ENCODE measurements at regions not wholly inside any gene's neighbourhood (a gene's known extent, or its start where the extent isn't known, plus 50 kb on each side); places are given as distances from the start of the nearest gene placed in this dataset.
A peak's percentile ranks its signal among the peaks of the same experiment; 100 is the strongest.

DNA sequence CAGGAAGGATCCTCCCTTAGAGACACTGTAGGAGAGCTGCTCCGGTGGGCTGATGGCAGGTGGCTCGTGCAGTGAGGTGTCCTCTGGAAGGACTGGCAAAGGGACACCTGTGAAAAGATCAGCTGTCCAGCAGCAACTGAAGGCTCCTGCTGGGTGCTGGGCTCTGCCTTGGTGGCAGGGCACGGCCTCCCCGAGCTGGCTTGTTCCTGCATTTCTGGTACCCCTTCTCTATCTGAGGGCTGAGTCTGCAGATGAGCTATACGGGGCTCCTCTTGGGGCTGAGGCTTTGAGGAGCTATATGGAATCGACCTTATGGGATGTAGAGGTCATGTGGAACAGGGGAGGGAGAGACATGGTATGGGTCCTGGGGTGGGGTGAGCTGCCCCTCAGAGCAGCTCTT is 875.8 kb downstream of the BRD1 start:
- H3K9me3 Mint-ChIP-seq, result peaks cover 5 to 6% of the 10 kb centered on the region in 2 donors
- ATAC-seq, result no peak
- Histone ChIP-seq H3K27me3 (ENCODE audit: control insufficient read depth, insufficient read depth, low read length) (no peaks in the 10 kb centered on the region), H3K4me3 (ENCODE audit: low read length) (no peak overlapping the region), H3K36me3 (ENCODE audit: control insufficient read depth, insufficient read depth, low read length) (no peaks in the 10 kb centered on the region), H3K9me3 (ENCODE audit: control insufficient read depth, insufficient read depth, low read length) (no peaks in the 10 kb centered on the region), H3K4me1 (ENCODE audit: control insufficient read depth, insufficient read depth, low read length) (no peaks in the 10 kb centered on the region), H3K27ac (ENCODE audit: low read length) (no peak overlapping the region)
- no peaks in the 10 kb centered on the region for H3K27me3 Mint-ChIP-seq (ENCODE audit: low read depth in 2 of 2)
- DNase-seq, result peak in 1 of 2 donors; percentile 4
- no peak overlapping the region for H3K4me3 Mint-ChIP-seq
- no peaks in the 10 kb centered on the region for H3K36me3 Mint-ChIP-seq
- intact Hi-C loops (cut with micrococcal nuclease), result no loop called here
- H3K4me1 Mint-ChIP-seq, result peaks cover under 1 to 9% of the 10 kb centered on the region in 2 donors
- TF ChIP-seq, protein P1, sequence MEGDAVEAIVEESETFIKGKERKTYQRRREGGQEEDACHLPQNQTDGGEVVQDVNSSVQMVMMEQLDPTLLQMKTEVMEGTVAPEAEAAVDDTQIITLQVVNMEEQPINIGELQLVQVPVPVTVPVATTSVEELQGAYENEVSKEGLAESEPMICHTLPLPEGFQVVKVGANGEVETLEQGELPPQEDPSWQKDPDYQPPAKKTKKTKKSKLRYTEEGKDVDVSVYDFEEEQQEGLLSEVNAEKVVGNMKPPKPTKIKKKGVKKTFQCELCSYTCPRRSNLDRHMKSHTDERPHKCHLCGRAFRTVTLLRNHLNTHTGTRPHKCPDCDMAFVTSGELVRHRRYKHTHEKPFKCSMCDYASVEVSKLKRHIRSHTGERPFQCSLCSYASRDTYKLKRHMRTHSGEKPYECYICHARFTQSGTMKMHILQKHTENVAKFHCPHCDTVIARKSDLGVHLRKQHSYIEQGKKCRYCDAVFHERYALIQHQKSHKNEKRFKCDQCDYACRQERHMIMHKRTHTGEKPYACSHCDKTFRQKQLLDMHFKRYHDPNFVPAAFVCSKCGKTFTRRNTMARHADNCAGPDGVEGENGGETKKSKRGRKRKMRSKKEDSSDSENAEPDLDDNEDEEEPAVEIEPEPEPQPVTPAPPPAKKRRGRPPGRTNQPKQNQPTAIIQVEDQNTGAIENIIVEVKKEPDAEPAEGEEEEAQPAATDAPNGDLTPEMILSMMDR (IDR thresholded peaks at IDR 0.05), result no peak
- 91% methylated on average over 6 of the region's 6 CpGs for WGBS (ENCODE audit: insufficient coverage)
- no peak overlapping the region for H3K27ac Mint-ChIP-seq

DNA sequence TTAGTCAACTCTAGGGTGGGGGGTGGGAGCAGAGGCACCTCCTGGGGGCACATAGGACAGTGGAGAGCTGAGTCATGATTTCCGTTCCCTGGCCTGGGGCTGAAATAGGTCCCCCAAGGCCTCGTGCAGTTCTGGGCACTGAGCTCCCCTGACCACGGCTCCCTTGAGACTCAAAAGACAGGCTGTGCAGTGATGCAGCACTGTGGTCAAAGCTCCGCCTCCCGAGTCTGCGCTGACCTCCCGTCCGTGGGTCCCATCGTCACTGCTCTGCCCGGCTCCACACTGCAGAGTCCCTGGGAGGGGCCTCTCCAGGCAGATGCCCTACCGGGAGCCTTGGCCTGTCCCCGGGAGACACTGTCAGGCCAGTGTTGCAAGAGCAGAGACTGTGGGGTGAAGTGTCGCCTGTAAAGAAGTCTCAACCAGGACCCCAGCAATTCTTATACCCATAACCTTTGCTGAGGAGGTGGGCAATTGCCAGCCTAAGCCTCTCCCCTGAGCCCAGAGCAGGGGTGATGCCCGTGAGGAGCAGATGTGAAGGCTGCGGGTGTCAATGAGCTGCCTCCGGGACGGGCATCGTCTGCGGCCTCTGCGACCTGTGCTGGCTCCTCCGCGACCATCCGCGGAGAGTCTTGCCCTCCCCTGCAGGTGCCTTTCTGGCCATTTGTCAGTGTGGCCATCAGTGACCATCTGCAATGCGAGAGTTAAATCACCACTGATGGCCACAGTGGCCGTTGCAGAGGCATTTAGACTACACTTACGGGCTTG is 877.3 kb downstream of the BRD1 start:
- intact Hi-C loops (cut with micrococcal nuclease), result no loop called here
- no peaks in the 10 kb centered on the region for H3K4me1 Mint-ChIP-seq

DNA sequence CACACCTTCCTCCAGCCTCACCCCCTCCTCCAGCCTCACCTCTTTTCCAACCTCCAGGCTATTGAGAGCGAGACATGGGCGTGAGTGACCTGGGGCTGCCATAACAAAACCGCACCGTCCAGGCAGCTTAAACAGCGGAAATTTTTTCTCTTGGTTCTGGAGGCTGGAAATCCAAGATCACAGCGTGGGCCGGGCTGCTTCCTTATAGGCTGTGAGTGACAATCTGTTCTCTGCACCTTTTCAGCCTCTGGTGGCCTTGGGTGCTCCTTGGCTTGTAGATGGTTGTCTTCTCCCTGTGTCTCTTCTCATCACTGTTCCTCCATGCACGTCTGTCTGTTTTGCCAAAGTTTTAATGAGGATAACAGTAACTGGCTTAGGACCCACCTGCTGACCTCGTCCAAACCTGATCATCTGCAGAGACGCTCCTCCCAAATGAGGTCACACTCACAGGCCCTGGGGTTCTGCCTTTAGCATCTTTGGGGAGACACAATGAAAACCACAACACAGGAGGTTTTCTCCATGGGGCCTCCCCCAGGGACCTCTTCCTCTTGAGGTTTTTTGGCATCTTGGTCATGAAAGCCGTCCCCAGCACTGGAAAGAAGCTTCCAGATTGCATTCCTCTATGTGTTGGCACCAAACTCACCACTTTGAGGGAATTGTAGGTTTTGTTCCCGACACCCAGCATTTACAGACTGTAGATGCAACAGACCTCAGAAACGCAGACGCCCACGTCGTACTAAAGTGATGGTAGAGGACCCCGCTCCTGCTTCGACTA is 878.1 kb downstream of the BRD1 start:
- Histone ChIP-seq H3K4me3 (ENCODE audit: low read length) (no peak overlapping the region), H3K4me1 (ENCODE audit: control insufficient read depth, insufficient read depth, low read length) (no peaks in the 10 kb centered on the region), H3K9me3 (ENCODE audit: control insufficient read depth, insufficient read depth, low read length) (no peaks in the 10 kb centered on the region), H3K36me3 (ENCODE audit: control insufficient read depth, insufficient read depth, low read length) (no peaks in the 10 kb centered on the region), H3K27ac (ENCODE audit: low read length) (no peak overlapping the region), H3K27me3 (ENCODE audit: control insufficient read depth, insufficient read depth, low read length) (no peaks in the 10 kb centered on the region)
- Mint-ChIP-seq H3K4me3 (no peak overlapping the region), H3K27ac (no peak overlapping the region), H3K9me3 (no peaks in the 10 kb centered on the region), H3K4me1 (no peaks in the 10 kb centered on the region), H3K36me3 (no peaks in the 10 kb centered on the region), H3K27me3 (ENCODE audit: low read depth in 2 of 2) (no peaks in the 10 kb centered on the region)
- ATAC-seq (no peak), DNase-seq (peak in 1 of 2 donors; percentile 1)
- TF ChIP-seq, protein P1 (IDR thresholded peaks at IDR 0.05), result no peak
- intact Hi-C loops (cut with micrococcal nuclease), result no loop called here
- 73% methylated on average over 18 of the region's 18 CpGs for WGBS (ENCODE audit: insufficient coverage)

More for the DNA sequence above, 877.3 kb downstream of the BRD1 start:
- no peak for ATAC-seq
- no peak overlapping the region for H3K4me3 Mint-ChIP-seq
- H3K36me3 Mint-ChIP-seq, result no peaks in the 10 kb centered on the region
- Histone ChIP-seq H3K4me3 (ENCODE audit: low read length) (no peak overlapping the region), H3K4me1 (ENCODE audit: control insufficient read depth, insufficient read depth, low read length) (no peaks in the 10 kb centered on the region), H3K27ac (ENCODE audit: low read length) (no peak overlapping the region), H3K36me3 (ENCODE audit: control insufficient read depth, insufficient read depth, low read length) (no peaks in the 10 kb centered on the region), H3K27me3 (ENCODE audit: control insufficient read depth, insufficient read depth, low read length) (no peaks in the 10 kb centered on the region), H3K9me3 (ENCODE audit: control insufficient read depth, insufficient read depth, low read length) (no peaks in the 10 kb centered on the region)
- H3K27ac Mint-ChIP-seq, result no peak overlapping the region
- TF ChIP-seq, protein P1 (IDR thresholded peaks at IDR 0.05), result no peak
- DNase-seq, result peak in 1 of 2 donors; percentile 13
- no peaks in the 10 kb centered on the region for H3K9me3 Mint-ChIP-seq
- WGBS (ENCODE audit: insufficient coverage), result 77% methylated on average over 27 of the region's 27 CpGs
- H3K27me3 Mint-ChIP-seq (ENCODE audit: low read depth in 2 of 2), result no peaks in the 10 kb centered on the region
